Hepatocyte (in vitro differentiated cells): ENCODE measurements at regions not wholly inside any gene's neighbourhood (a gene's known extent, or its start where the extent isn't known, plus 50 kb on each side); places are given as distances from the start of the nearest gene placed in this dataset.
A peak's percentile ranks its signal among the peaks of the same experiment; 100 is the strongest.
"Not testable (repeated sequence)": the region's sequence is repeated elsewhere in the genome, so short reads cannot be mapped to it uniquely, and the experiment has no call there.

Source experiments
- DNase-seq: peaks from one replicate; pipeline ENCODE4 v3.0.0-alpha.2; 2016; ENCODE audit warnings: low spot score
- H2AFZ ChIP-seq: fragments of 200-600 bp; sonication (generic); 2 replicates; pipeline ENCODE4 v1.6.0; 2016; ENCODE audit warnings: antibody characterized with exemption, mild to moderate bottlenecking
- H3K27ac ChIP-seq: fragments of 200-600 bp; sonication (generic); 2 replicates; pipeline ENCODE4 v1.5.1; 2016; ENCODE audit warnings: mild to moderate bottlenecking
- H3K27me3 ChIP-seq: fragments of 200-600 bp; sonication (generic); 2 replicates; pipeline ENCODE4 v1.6.1; 2016
- H3K36me3 ChIP-seq: fragments of 200-600 bp; sonication (generic); replicated peaks from 2 replicates; pipeline ENCODE4 v1.5.1; 2016; ENCODE audit warnings: low read depth; ENCODE audit not compliant: insufficient read depth
- H3K4me1 ChIP-seq: fragments of 200-600 bp; sonication (generic); 2 replicates; pipeline ENCODE4 v1.5.1; 2016; ENCODE audit warnings: mild to moderate bottlenecking, moderate library complexity; ENCODE audit not compliant: insufficient read depth
- H3K4me2 ChIP-seq: fragments of 200-600 bp; sonication (generic); 2 replicates; pipeline ENCODE4 v1.6.0; 2016
- H3K4me3 ChIP-seq: fragments of 200-600 bp; sonication (generic); 2 replicates; pipeline ENCODE4 v1.5.1; 2016; ENCODE audit warnings: mild to moderate bottlenecking
- H3K79me2 ChIP-seq: fragments of 200-600 bp; sonication (generic); 2 replicates; pipeline ENCODE4 v1.6.0; 2017; ENCODE audit warnings: mild to moderate bottlenecking
- H3K9me2 ChIP-seq: fragments of 200-600 bp; sonication (generic); replicated peaks from 2 replicates; pipeline ENCODE4 v1.6.0; 2017; ENCODE audit warnings: mild to moderate bottlenecking; ENCODE audit not compliant: insufficient read depth
- H3K9me3 ChIP-seq: fragments of 200-600 bp; sonication (generic); 2 replicates; pipeline ENCODE4 v1.5.1; 2016; ENCODE audit warnings: low read depth, mild to moderate bottlenecking
- H4K20me1 ChIP-seq: fragments of 200-600 bp; sonication (generic); 2 replicates; pipeline ENCODE4 v1.6.0; 2016; ENCODE audit warnings: mild to moderate bottlenecking; ENCODE audit not compliant: insufficient read depth, poor library complexity, severe bottlenecking
- WGBS: methylation state at CpG from one replicate; pipeline ENCODE4 v1.1.6; 2016; ENCODE audit warnings: low lambda C conversion rate; ENCODE audit errors: missing lambda C conversion rate; 5-methylcytosine and 5-hydroxymethylcytosine counted together

DNA sequence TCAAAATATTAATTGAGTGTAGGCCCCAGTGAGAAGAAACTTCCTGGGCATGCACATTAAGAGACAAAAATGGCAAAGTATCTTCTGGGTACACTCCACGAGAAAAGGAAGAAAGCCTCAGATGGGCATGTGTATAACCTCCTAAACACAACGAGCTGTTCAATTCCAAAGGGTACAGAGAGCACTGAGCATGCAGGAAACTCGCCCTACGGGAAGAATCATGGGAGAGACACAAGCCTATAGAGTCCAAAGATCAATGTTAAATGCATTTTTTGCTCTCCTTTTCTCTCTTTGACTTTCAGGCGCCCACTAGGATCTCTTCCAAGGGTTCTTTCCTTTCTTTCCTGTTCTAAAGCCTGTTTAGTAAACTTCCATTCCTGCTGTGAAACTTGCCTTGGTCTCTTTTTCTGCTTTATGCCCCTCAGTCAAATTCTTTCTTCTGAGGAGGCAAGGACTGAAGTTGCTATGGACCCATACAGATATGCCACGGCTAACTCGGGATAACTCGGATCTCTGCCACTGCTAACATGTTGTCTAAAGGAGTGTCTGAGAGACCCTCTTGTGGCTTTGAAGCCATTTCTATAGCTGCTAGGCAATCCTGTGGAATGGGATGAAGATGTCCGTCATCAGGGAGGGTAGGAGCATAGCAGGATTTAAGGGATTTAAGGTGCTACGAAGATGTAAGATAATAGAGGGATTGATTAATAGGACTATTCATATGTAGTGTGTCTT is 99.5 kb upstream of the MTLN start:
- DNase-seq = not testable (repeated sequence)
- 74% methylated on average over 5 of the region's 10 CpGs for WGBS

GRCh38 chr2:110310988-110311475 is 98.7 kb upstream of the MTLN start:
- H3K4me3 ChIP-seq, H3K4me2 ChIP-seq, H4K20me1 ChIP-seq, DNase-seq, H3K36me3 ChIP-seq, H3K79me2 ChIP-seq, H3K9me3 ChIP-seq, H3K4me1 ChIP-seq, H3K27me3 ChIP-seq, H3K9me2 ChIP-seq, H3K27ac ChIP-seq, H2AFZ ChIP-seq: not testable (repeated sequence)

More for the DNA sequence above, 99.5 kb upstream of the MTLN start:
- not testable (repeated sequence) for H4K20me1 ChIP-seq, H2AFZ ChIP-seq, H3K4me1 ChIP-seq, H3K9me2 ChIP-seq, H3K36me3 ChIP-seq, H3K4me2 ChIP-seq, H3K79me2 ChIP-seq, H3K4me3 ChIP-seq, H3K9me3 ChIP-seq, H3K27me3 ChIP-seq
- H3K27ac ChIP-seq = peak overlapping the region; percentile 77

DNA sequence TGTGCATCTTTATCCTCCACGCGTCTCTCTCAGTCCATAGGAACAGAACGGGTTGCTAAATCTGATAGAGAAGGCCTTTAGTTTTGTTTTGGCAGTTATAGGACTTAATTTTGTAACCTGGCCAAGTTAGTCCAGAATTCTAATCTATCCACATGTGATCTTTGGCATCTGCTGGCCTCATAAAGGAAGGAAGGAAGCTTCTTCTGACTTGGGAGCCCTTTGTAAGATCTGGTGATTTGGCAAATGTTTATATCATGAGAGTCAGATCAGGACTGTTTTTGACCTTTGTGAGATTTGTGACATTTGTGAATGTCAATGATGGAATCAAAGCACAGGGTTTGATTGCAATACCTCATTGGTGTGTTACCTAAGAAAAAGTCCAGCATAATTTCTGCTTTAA is 96.4 kb upstream of the MTLN start:
- H3K79me2 ChIP-seq, H2AFZ ChIP-seq, H3K4me2 ChIP-seq, H3K36me3 ChIP-seq, H3K4me3 ChIP-seq, H3K4me1 ChIP-seq, H3K9me3 ChIP-seq, H3K27ac ChIP-seq, H3K9me2 ChIP-seq, DNase-seq, H4K20me1 ChIP-seq, H3K27me3 ChIP-seq: not testable (repeated sequence)
- 93% methylated on average over 3 of the region's 3 CpGs for WGBS

- not testable (repeated sequence) for H4K20me1 ChIP-seq, H3K4me2 ChIP-seq, H3K36me3 ChIP-seq, H3K4me3 ChIP-seq, H3K79me2 ChIP-seq, H3K9me3 ChIP-seq, H2AFZ ChIP-seq, DNase-seq, H3K27me3 ChIP-seq, H3K27ac ChIP-seq, H3K9me2 ChIP-seq, H3K4me1 ChIP-seq
- 49% methylated on average over 2 of the region's 4 CpGs for WGBS
Observed at GRCh38 chr2:110292807-110293206, 80.5 kb upstream of the MTLN start.

DNA sequence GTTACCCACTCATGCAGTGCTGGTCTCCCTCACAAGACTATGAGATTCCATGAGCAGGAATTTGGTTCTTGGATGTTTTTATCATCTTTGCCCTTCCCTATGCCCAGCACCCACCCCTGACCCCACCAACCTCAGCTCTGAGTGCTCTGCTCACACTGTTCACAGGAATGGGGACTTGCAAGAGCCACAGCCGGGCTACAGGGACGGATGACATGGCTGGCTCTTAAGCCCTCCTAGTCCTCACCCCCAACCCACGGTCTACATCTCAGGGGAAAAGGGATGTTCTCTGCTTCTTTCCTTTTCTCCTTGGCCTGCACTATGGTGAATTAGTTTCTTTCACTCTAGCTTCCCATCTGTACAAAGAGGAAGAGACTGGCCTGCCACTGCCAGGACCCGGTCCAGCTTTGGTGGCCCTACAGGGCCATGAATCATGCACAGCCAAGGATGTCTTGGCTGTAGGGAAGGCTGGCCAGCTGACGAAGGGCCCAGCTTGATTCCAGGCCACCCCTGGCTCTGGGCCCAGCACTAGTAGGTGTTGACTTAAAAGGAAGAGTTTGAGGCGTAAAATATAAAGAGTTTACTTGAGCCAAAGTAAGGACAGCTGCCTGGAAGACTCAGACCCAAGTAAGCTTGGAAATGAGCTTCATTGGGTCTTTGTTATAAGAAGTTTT is 79.7 kb upstream of the MTLN start:
- not testable (repeated sequence) for H3K27me3 ChIP-seq, H3K4me1 ChIP-seq, H3K4me2 ChIP-seq, H3K36me3 ChIP-seq, H3K4me3 ChIP-seq, DNase-seq, H3K79me2 ChIP-seq, H4K20me1 ChIP-seq, H3K9me2 ChIP-seq, H3K9me3 ChIP-seq, H2AFZ ChIP-seq
- WGBS = 89% methylated on average over 6 of the region's 6 CpGs
- H3K27ac ChIP-seq = peak overlapping the region; percentile 85

- H3K27ac ChIP-seq, H4K20me1 ChIP-seq, H3K9me2 ChIP-seq, H3K9me3 ChIP-seq, DNase-seq, H3K27me3 ChIP-seq, H3K79me2 ChIP-seq, H3K4me3 ChIP-seq, H3K36me3 ChIP-seq, H3K4me2 ChIP-seq, H3K4me1 ChIP-seq, H2AFZ ChIP-seq: not testable (repeated sequence)
- no CpG with 5 or more reads among the region's 8 CpGs for WGBS
Observed at GRCh38 chr2:110287817-110288216, 75.5 kb upstream of the MTLN start.

- not testable (repeated sequence) for H3K27ac ChIP-seq, H3K4me1 ChIP-seq, H3K27me3 ChIP-seq, H3K36me3 ChIP-seq, H3K79me2 ChIP-seq, H3K9me3 ChIP-seq, H3K4me2 ChIP-seq, H2AFZ ChIP-seq, H3K9me2 ChIP-seq, H4K20me1 ChIP-seq, H3K4me3 ChIP-seq, DNase-seq
- WGBS = no CpG with 5 or more reads among the region's 3 CpGs
Observed at GRCh38 chr2:110287253-110287652, 74.9 kb upstream of the MTLN start.

- H3K36me3 ChIP-seq, H3K4me3 ChIP-seq, H3K27ac ChIP-seq, H3K79me2 ChIP-seq, H3K9me3 ChIP-seq, H3K9me2 ChIP-seq, H3K4me2 ChIP-seq, H3K4me1 ChIP-seq, H3K27me3 ChIP-seq, DNase-seq, H2AFZ ChIP-seq, H4K20me1 ChIP-seq: not testable (repeated sequence)
- WGBS = no CpG with 5 or more reads among the region's 8 CpGs
Observed at GRCh38 chr2:110285002-110285401, 72.7 kb upstream of the MTLN start.

GRCh38 chr2:110280804-110281203 is 68.5 kb upstream of the MTLN start:
- not testable (repeated sequence) for H3K27ac ChIP-seq, H3K27me3 ChIP-seq, H2AFZ ChIP-seq, H3K4me2 ChIP-seq, H3K36me3 ChIP-seq, DNase-seq, H3K4me1 ChIP-seq, H3K9me2 ChIP-seq, H3K4me3 ChIP-seq, H3K9me3 ChIP-seq, H3K79me2 ChIP-seq, H4K20me1 ChIP-seq
- no CpG with 5 or more reads among the region's 4 CpGs for WGBS
